ENCODE measurements at regions not wholly inside any gene's neighbourhood (a gene's known extent, or its start where the extent isn't known, plus 50 kb on each side); places are given as distances from the start of the nearest gene placed in this dataset.

GRCh38 chr15:96581371-96581770 lies 250.9 kb downstream of the NR2F2 start:
- FAIRE-seq (no peak), DNase-seq (ENCODE audit: extremely low read depth in 1 of 4, low spot score in 3 of 4) (no peak), ATAC-seq (no peak)
- Histone ChIP-seq H2AFZ (ENCODE audit: low read depth, low read length) (no peak overlapping the region), H3K4me3 (no peak overlapping the region), H3K79me2 (ENCODE audit: control insufficient read depth, insufficient read depth, low read length) (no peaks in the 10 kb centered on the region), H3K9me3 (replicated peaks; ENCODE audit: control insufficient read depth, insufficient read depth, low read depth, low read length) (no peaks in the 10 kb centered on the region), H4K20me1 (replicated peaks; ENCODE audit: control insufficient read depth, insufficient read depth, low read length) (no peaks in the 10 kb centered on the region), H3K4me2 (ENCODE audit: insufficient read depth, low read length) (no peak overlapping the region), H3K27me3 (ENCODE audit: control insufficient read depth in 2 of 2, insufficient read depth in 2 of 2, low read length in 2 of 2) (peaks cover 13 to 20% of the 10 kb centered on the region in 2 experiments), H3K4me1 (replicated peaks in 1 of 2; ENCODE audit: control insufficient read depth in 2 of 2, insufficient read depth in 2 of 2, low read length in 2 of 2) (no peaks in the 10 kb centered on the region; a peak in 1 of 5 replicates), H3K9me1 (ENCODE audit: control insufficient read depth, insufficient read depth, low read length) (no peaks in the 10 kb centered on the region), H3K9ac (ENCODE audit: insufficient read depth in 1 of 2, low read depth in 2 of 2, low read length in 2 of 2) (no peak overlapping the region), H3K27ac (ENCODE audit: extremely low read depth, low read depth, low read length) (no peak overlapping the region), H3K36me3 (ENCODE audit: control insufficient read depth, insufficient read depth, low read length) (no peaks in the 10 kb centered on the region)
- in situ Hi-C loops (cut with MboI) = loop anchor here (10.0 kb wide), 1 partner anchor 227 kb away; no protein-coding TSS in a partner anchor
- TF ChIP-seq CBX1 (IDR thresholded peaks at IDR 0.05; ENCODE audit: low read depth) = no peak
- TF ChIP-seq DDX20 (tag; IDR thresholded peaks at IDR 0.05; ENCODE audit: low read depth) = no peak
- no peak for TF ChIP-seq HDAC2 (IDR thresholded peaks at IDR 0.05)
- no peak for TF ChIP-seq POLR3A (IDR thresholded peaks at IDR 0.05; ENCODE audit: borderline replicate concordance, extremely low read depth, insufficient read depth, insufficient read length)
- no peak for TF ChIP-seq CSDE1 (IDR thresholded peaks at IDR 0.05)
- BruUV-seq (replicated peaks) = no TSS peak
- ChIA-PET CTCF (ENCODE audit: low intra/inter-chr PET ratio) (no interaction called here), POLR2A (interaction anchor here (0.9 kb wide), 1 partner anchor 128 kb away, joined by 3 read pairs; no protein-coding TSS in a partner anchor)
- intact Hi-C loops (cut with micrococcal nuclease) = no loop called here
- WGBS (ENCODE audit: insufficient coverage, low coverage, missing lambda C conversion rate) = 15% methylated on average over 11 of the region's 11 CpGs

- BruUV-seq (replicated peaks) = no TSS peak
- no peaks in the 10 kb centered on the region for H3K36me3 ChIP-seq (ENCODE audit: control insufficient read depth, insufficient read depth, low read length)
- H4K20me1 ChIP-seq (replicated peaks; ENCODE audit: control insufficient read depth, insufficient read depth, low read length) = no peaks in the 10 kb centered on the region
- H3K9ac ChIP-seq (ENCODE audit: insufficient read depth in 1 of 2, low read depth in 2 of 2, low read length in 2 of 2) = 0 out of 4 replicates have a peak overlapping the region, but pooled peaks of 1 of the 2 experiments have one; percentile 10
- no peak overlapping the region for H2AFZ ChIP-seq (ENCODE audit: low read depth, low read length)
- in situ Hi-C loops (cut with MboI) (loop anchor here (10.0 kb wide), 1 partner anchor 228 kb away; no protein-coding TSS in a partner anchor), intact Hi-C loops (cut with micrococcal nuclease) (no loop called here)
- no peak for DNase-seq (ENCODE audit: extremely low read depth in 1 of 4, low spot score in 3 of 4)
- peaks cover 13 to 20% of the 10 kb centered on the region in 2 experiments for H3K27me3 ChIP-seq (ENCODE audit: control insufficient read depth in 2 of 2, insufficient read depth in 2 of 2, low read length in 2 of 2)
- no peaks in the 10 kb centered on the region for H3K9me1 ChIP-seq (ENCODE audit: control insufficient read depth, insufficient read depth, low read length)
- no peak for FAIRE-seq
- H3K27ac ChIP-seq (ENCODE audit: extremely low read depth, low read depth, low read length) = no peak overlapping the region
- ChIA-PET CTCF (ENCODE audit: low intra/inter-chr PET ratio) (no interaction called here), POLR2A (no interaction called here)
- H3K4me3 ChIP-seq = no peak overlapping the region
- WGBS (ENCODE audit: insufficient coverage, low coverage, missing lambda C conversion rate) = 4% methylated on average over 11 of the region's 11 CpGs
- no peak for ATAC-seq
- no peaks in the 10 kb centered on the region for H3K79me2 ChIP-seq (ENCODE audit: control insufficient read depth, insufficient read depth, low read length)
- no peaks in the 10 kb centered on the region; a peak in 1 of 5 replicates for H3K4me1 ChIP-seq (replicated peaks in 1 of 2; ENCODE audit: control insufficient read depth in 2 of 2, insufficient read depth in 2 of 2, low read length in 2 of 2)
- H3K4me2 ChIP-seq (ENCODE audit: insufficient read depth, low read length) = no peak overlapping the region
- H3K9me3 ChIP-seq (replicated peaks; ENCODE audit: control insufficient read depth, insufficient read depth, low read depth, low read length) = no peaks in the 10 kb centered on the region
- TF ChIP-seq SIX5 (IDR thresholded peaks at IDR 0.05; ENCODE audit: borderline replicate concordance in 1 of 2, insufficient read depth in 1 of 2, low read depth in 1 of 2, low read length in 2 of 2) = no peak
- no peak for TF ChIP-seq NR0B1 (IDR thresholded peaks at IDR 0.05; ENCODE audit: partially characterized antibody)
- no peak for TF ChIP-seq PATZ1 (CRISPR knock-in tag; IDR thresholded peaks at IDR 0.05; ENCODE audit: borderline replicate concordance)
- no peak for TF ChIP-seq SRF (CRISPR knock-in tag; IDR thresholded peaks at IDR 0.05)
- TF ChIP-seq CXXC5 (CRISPR knock-in tag; IDR thresholded peaks at IDR 0.05) = no peak
- TF ChIP-seq, protein P1, sequence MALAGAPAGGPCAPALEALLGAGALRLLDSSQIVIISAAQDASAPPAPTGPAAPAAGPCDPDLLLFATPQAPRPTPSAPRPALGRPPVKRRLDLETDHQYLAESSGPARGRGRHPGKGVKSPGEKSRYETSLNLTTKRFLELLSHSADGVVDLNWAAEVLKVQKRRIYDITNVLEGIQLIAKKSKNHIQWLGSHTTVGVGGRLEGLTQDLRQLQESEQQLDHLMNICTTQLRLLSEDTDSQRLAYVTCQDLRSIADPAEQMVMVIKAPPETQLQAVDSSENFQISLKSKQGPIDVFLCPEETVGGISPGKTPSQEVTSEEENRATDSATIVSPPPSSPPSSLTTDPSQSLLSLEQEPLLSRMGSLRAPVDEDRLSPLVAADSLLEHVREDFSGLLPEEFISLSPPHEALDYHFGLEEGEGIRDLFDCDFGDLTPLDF (CRISPR knock-in tag; IDR thresholded peaks at IDR 0.05) = no peak
These were observed 252.0 kb downstream of the NR2F2 start for GRCh38 chr15:96582473-96582872.

Measured in K562 (cell line).